ENCODE measurements at regions not wholly inside any gene's neighbourhood (a gene's known extent, or its start where the extent isn't known, plus 50 kb on each side); places are given as distances from the start of the nearest gene placed in this dataset.

GRCh38 chr5:115456056-115456455 is 88.5 kb downstream of the FEM1C start:
- Histone ChIP-seq H3K27me3 (ENCODE audit: low read length) (no peaks in the 10 kb centered on the region), H3K4me2 (ENCODE audit: low read length) (no peak overlapping the region), H3K9me2 (replicated peaks; ENCODE audit: low read length) (no peaks in the 10 kb centered on the region), H2AFZ (ENCODE audit: low read length) (no peak overlapping the region), H3F3A (ENCODE audit: low read length, unreplicated experiment) (peaks cover 11% of the 10 kb centered on the region), H3K9ac (ENCODE audit: low read length) (no peak overlapping the region), H3K36me3 (ENCODE audit: low read depth, low read length) (no peaks in the 10 kb centered on the region), H3K79me2 (ENCODE audit: low read length) (no peaks in the 10 kb centered on the region), H4K20me1 (ENCODE audit: low read length) (no peaks in the 10 kb centered on the region), H3K9me3 (ENCODE audit: low read length) (no peaks in the 10 kb centered on the region), H3K4me1 (ENCODE audit: insufficient read depth, low read length) (peaks cover 43% of the 10 kb centered on the region), H3K4me3 (ENCODE audit: low read length) (no peak overlapping the region), H3K27ac (ENCODE audit: low read length) (peak overlapping the region; percentile 55; the same call in 1 of the 2 replicates)
- no TSS peak for BruUV-seq (replicated peaks)
- CTCF ChIA-PET = interaction anchor here (0.6 kb wide), 1 partner anchor 118 kb away, joined by 3 read pairs; no protein-coding TSS in a partner anchor
- intact Hi-C loops (cut with micrococcal nuclease) = no loop called here
- ATAC-seq (no peak), DNase-seq (no peak)
- TF ChIP-seq EZH2 (IDR thresholded peaks at IDR 0.05; ENCODE audit: low read length, unreplicated experiment) (no peak), EZH2phosphoT487 (IDR thresholded peaks at IDR 0.05; ENCODE audit: borderline replicate concordance, low read length) (no peak)
- TF ChIP-seq, protein P1, sequence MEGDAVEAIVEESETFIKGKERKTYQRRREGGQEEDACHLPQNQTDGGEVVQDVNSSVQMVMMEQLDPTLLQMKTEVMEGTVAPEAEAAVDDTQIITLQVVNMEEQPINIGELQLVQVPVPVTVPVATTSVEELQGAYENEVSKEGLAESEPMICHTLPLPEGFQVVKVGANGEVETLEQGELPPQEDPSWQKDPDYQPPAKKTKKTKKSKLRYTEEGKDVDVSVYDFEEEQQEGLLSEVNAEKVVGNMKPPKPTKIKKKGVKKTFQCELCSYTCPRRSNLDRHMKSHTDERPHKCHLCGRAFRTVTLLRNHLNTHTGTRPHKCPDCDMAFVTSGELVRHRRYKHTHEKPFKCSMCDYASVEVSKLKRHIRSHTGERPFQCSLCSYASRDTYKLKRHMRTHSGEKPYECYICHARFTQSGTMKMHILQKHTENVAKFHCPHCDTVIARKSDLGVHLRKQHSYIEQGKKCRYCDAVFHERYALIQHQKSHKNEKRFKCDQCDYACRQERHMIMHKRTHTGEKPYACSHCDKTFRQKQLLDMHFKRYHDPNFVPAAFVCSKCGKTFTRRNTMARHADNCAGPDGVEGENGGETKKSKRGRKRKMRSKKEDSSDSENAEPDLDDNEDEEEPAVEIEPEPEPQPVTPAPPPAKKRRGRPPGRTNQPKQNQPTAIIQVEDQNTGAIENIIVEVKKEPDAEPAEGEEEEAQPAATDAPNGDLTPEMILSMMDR (conservative IDR thresholded peaks at IDR 0.05; ENCODE audit: low read depth, low read length) = no peak
- POLR2A ChIA-PET (ENCODE audit: unreplicated experiment) = interaction anchor here (0.6 kb wide), 1 partner anchor 55 kb away, joined by 3 read pairs; no protein-coding TSS in a partner anchor

GRCh38 chr5:115455301-115455707 is 89.3 kb downstream of the FEM1C start:
- H3K79me2 ChIP-seq (ENCODE audit: low read length) = no peaks in the 10 kb centered on the region
- POLR2A ChIA-PET (ENCODE audit: unreplicated experiment) = interaction anchor here (0.6 kb wide), 1 partner anchor 55 kb away, joined by 3 read pairs; no protein-coding TSS in a partner anchor
- TF ChIP-seq, protein P1 (conservative IDR thresholded peaks at IDR 0.05; ENCODE audit: low read depth, low read length) = no peak
- TF ChIP-seq EZH2 (IDR thresholded peaks at IDR 0.05; ENCODE audit: low read length, unreplicated experiment) (no peak), EZH2phosphoT487 (IDR thresholded peaks at IDR 0.05; ENCODE audit: borderline replicate concordance, low read length) (no peak)
- H3K4me2 ChIP-seq (ENCODE audit: low read length) = peak overlapping the region; percentile 35
- no peaks in the 10 kb centered on the region for H3K9me2 ChIP-seq (replicated peaks; ENCODE audit: low read length)
- ATAC-seq (peak; percentile 67), DNase-seq (peak; percentile 72)
- no TSS peak for BruUV-seq (replicated peaks)
- peaks cover 6% of the 10 kb centered on the region for H3F3A ChIP-seq (ENCODE audit: low read length, unreplicated experiment)
- H3K27ac ChIP-seq (ENCODE audit: low read length) = peak overlapping the region; percentile 55
- intact Hi-C loops (cut with micrococcal nuclease) = no loop called here
- no peaks in the 10 kb centered on the region for H3K9me3 ChIP-seq (ENCODE audit: low read length)
- no peak overlapping the region for H3K4me3 ChIP-seq (ENCODE audit: low read length)
- no peaks in the 10 kb centered on the region for H3K36me3 ChIP-seq (ENCODE audit: low read depth, low read length)
- H4K20me1 ChIP-seq (ENCODE audit: low read length) = no peaks in the 10 kb centered on the region
- CTCF ChIA-PET = no interaction called here
- peak overlapping the region; percentile 53; the same call in 1 of the 2 replicates for H2AFZ ChIP-seq (ENCODE audit: low read length)
- peaks cover 37% of the 10 kb centered on the region for H3K4me1 ChIP-seq (ENCODE audit: insufficient read depth, low read length)
- H3K27me3 ChIP-seq (ENCODE audit: low read length) = no peaks in the 10 kb centered on the region
- H3K9ac ChIP-seq (ENCODE audit: low read length) = no peak overlapping the region

DNA sequence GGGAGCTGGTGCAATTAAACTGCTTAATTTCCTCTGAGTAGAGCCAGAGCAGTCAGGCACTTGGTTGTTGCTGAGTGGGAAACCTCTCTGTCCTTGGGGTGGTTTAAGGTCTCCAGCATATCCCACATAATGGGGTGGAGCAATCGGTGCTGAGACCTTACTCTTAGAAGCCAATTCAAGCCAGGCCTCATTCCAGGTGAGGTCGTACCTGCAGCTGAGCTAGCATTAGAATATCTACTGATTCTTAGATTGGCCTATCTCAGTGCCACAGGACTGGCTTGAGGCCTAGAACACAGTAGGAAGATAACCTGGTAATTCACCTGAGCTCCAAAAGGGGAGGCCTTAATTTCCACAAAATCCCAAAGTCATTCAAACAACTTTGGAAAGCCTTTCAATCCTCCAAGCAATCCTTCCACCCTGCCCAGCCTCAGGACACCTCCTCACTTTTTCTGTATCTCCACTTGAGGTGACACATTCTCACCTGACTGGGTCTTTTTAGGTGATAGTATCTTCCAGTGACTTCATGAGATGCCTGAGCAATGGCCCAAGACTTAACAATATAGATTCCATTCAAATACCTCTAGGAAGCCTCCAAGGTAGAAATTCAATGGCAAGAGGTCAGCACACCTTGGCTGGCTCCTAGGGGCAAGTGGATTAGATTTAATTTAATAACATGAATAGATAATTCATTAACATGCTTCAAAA is 91.0 kb downstream of the FEM1C start:
- ATAC-seq (no peak), DNase-seq (no peak)
- intact Hi-C loops (cut with micrococcal nuclease) = no loop called here
- ChIA-PET CTCF (no interaction called here), POLR2A (ENCODE audit: unreplicated experiment) (no interaction called here)
- TF ChIP-seq EZH2phosphoT487 (IDR thresholded peaks at IDR 0.05; ENCODE audit: borderline replicate concordance, low read length) = no peak
- TF ChIP-seq, protein P1 (conservative IDR thresholded peaks at IDR 0.05; ENCODE audit: low read depth, low read length) = no peak
- no peak overlapping the region for H3K4me2 ChIP-seq (ENCODE audit: low read length)
- H3K9ac ChIP-seq (ENCODE audit: low read length) = no peak overlapping the region
- H3K4me3 ChIP-seq (ENCODE audit: low read length) = no peak overlapping the region
- no peaks in the 10 kb centered on the region for H3F3A ChIP-seq (ENCODE audit: low read length, unreplicated experiment)
- H3K4me1 ChIP-seq (ENCODE audit: insufficient read depth, low read length) = peaks cover 23% of the 10 kb centered on the region
- no peaks in the 10 kb centered on the region for H3K9me2 ChIP-seq (replicated peaks; ENCODE audit: low read length)
- BruUV-seq (replicated peaks) = no TSS peak
- H3K27me3 ChIP-seq (ENCODE audit: low read length) = no peaks in the 10 kb centered on the region
- no peaks in the 10 kb centered on the region for H3K79me2 ChIP-seq (ENCODE audit: low read length)
- H4K20me1 ChIP-seq (ENCODE audit: low read length) = no peaks in the 10 kb centered on the region
- no peaks in the 10 kb centered on the region for H3K36me3 ChIP-seq (ENCODE audit: low read depth, low read length)
- no peak overlapping the region for H2AFZ ChIP-seq (ENCODE audit: low read length)
- H3K9me3 ChIP-seq (ENCODE audit: low read length) = no peaks in the 10 kb centered on the region
- no peak overlapping the region for H3K27ac ChIP-seq (ENCODE audit: low read length)
